Duodenal mucosa (tissue), 2 donors: ENCODE measurements at regions not wholly inside any gene's neighbourhood (a gene's known extent, or its start where the extent isn't known, plus 50 kb on each side); places are given as distances from the start of the nearest gene placed in this dataset.
A peak's percentile ranks its signal among the peaks of the same experiment; 100 is the strongest.
"Not testable (repeated sequence)": the region's sequence is repeated elsewhere in the genome, so short reads cannot be mapped to it uniquely, and the experiment has no call there.

Experiments
- H3K27ac ChIP-seq: one replicate; pipeline ENCODE4 v1.7.0; 2013; ENCODE audit warnings: low read depth, low read length
- H3K27me3 ChIP-seq, 2 donors: one replicate each; pipeline ENCODE4 v1.7.0; 2013; ENCODE audit warnings: low read length in 2 of 2, control low read depth in 1 of 2; ENCODE audit not compliant: insufficient read depth in 2 of 2, control insufficient read depth in 1 of 2
- H3K36me3 ChIP-seq, 2 donors: one replicate each; pipeline ENCODE4 v1.7.0; 2013; ENCODE audit warnings: low read length in 2 of 2, control low read depth in 1 of 2; ENCODE audit not compliant: insufficient read depth in 2 of 2, control insufficient read depth in 1 of 2
- H3K4me1 ChIP-seq, 2 donors: one replicate each; pipeline ENCODE4 v1.7.0; 2013; ENCODE audit warnings: low read length in 2 of 2, control low read depth in 1 of 2; ENCODE audit not compliant: insufficient read depth in 2 of 2, control insufficient read depth in 1 of 2
- H3K4me3 ChIP-seq, 2 donors: one replicate each; pipeline ENCODE4 v1.7.0; 2013; ENCODE audit warnings: low read length in 2 of 2, low read depth in 1 of 2
- H3K9ac ChIP-seq, 2 donors: one replicate each; pipeline ENCODE4 v1.7.0; 2013; ENCODE audit warnings: low read length in 2 of 2, low read depth in 1 of 2
- H3K9me3 ChIP-seq, 2 donors: one replicate each; pipeline ENCODE4 v1.7.0; 2013; ENCODE audit warnings: low read length in 2 of 2, control low read depth in 1 of 2; ENCODE audit not compliant: control insufficient read depth in 1 of 2

DNA sequence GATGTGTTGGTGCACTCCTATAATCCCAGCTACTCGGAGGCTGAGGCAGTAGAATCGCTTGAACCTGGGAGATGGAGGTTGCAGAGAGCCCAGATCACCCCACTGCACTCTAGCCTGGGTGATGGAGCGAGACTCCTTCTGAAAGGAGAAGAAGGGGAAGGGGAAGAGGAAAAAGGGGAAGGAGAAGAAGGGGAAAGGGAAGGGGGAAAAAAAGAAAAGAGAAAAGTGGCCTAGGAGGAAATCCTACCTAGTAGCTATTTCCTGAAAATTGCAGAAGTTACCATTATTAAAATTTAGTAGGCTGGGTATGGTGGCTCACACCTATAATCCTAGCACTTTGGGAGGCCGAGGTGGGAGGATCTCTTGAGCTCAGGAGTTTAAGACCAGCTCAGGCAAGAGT, 67.4 kb downstream of the ARRDC3 start:
- Histone ChIP-seq H3K9me3 (no peaks in the 10 kb centered on the region), H3K27me3 (no peaks in the 10 kb centered on the region), H3K27ac (no peak overlapping the region)

DNA sequence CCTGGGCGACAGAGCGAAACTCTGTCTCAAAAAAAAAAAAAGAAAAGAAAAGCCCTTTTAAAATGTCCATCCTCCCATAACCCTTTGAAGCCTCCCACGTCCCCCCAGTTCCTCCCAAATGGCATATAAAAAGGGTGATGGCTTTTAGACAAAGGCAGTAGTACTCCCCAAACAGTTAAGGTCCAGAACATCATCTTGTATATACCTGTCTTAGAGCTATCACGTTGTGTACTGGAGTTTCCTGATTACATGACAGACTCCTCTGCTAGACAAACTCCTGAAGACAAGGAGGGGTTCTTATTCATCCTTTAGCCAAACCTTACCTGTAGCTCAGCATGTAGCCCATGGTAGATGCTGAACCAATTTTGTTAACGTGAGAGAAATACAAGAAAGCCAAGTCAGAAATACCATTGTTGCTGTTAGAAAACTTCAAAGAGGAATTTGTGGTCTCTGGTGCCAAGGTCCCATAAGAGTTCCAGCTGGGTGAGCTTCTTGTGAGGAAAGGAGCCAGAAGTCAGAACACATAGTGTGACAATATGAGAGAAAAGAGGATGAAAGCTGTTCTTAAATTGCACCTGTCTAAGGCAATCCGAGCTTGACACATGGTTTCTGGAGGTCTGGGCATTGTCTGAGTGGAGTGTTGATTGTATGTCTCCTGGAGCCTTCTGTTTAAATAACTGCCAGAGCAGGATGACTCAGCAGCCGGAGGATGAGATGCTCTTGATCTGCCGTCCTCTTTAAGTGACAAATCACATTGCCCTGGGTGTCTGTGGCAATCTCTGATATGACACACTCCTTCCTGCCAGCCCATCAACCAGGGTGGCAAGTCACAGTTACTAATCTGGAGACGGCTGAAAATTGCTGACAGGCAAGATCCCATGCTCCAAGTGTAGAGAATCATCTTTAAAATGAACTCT, 69.1 kb downstream of the ARRDC3 start:
- no peak overlapping the region for H3K4me3 ChIP-seq

More for the DNA sequence above, 67.4 kb downstream of the ARRDC3 start:
- Histone ChIP-seq H3K36me3 (no peaks in the 10 kb centered on the region), H3K9ac (no peak overlapping the region), H3K4me3 (no peak overlapping the region), H3K4me1 (peaks cover 3 to 13% of the 10 kb centered on the region in 2 donors)

DNA sequence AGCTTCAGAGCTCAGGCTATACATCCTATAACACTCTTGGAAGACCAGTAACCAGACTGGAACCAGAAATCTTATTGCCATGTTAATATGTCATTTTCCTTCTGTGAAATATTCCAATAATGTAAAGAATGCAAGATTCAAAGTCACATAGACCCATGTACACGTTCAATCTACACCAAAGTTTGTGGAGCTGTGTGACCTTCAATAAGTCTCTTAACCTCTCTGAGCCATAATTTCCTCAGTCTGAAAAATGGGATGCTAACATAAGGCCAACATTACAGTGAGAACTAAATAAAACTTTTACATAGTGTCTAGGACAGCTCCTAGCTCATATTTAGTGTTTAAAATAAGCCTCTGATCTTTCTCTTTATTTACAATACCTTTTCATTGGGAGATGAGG, 70.4 kb downstream of the ARRDC3 start:
- no peak overlapping the region for H3K9ac ChIP-seq
- no peaks in the 10 kb centered on the region for H3K27me3 ChIP-seq
- no peak overlapping the region for H3K27ac ChIP-seq
- no peaks in the 10 kb centered on the region for H3K36me3 ChIP-seq
- H3K4me1 ChIP-seq: peaks cover 3 to 13% of the 10 kb centered on the region in 2 donors
- no peaks in the 10 kb centered on the region for H3K9me3 ChIP-seq
- no peak overlapping the region for H3K4me3 ChIP-seq

More for the DNA sequence above, 69.1 kb downstream of the ARRDC3 start:
- Histone ChIP-seq H3K36me3 (no peaks in the 10 kb centered on the region), H3K4me1 (peaks cover 3 to 13% of the 10 kb centered on the region in 2 donors), H3K9me3 (no peaks in the 10 kb centered on the region), H3K27me3 (no peaks in the 10 kb centered on the region), H3K27ac (no peak overlapping the region), H3K9ac (no peak overlapping the region)

DNA sequence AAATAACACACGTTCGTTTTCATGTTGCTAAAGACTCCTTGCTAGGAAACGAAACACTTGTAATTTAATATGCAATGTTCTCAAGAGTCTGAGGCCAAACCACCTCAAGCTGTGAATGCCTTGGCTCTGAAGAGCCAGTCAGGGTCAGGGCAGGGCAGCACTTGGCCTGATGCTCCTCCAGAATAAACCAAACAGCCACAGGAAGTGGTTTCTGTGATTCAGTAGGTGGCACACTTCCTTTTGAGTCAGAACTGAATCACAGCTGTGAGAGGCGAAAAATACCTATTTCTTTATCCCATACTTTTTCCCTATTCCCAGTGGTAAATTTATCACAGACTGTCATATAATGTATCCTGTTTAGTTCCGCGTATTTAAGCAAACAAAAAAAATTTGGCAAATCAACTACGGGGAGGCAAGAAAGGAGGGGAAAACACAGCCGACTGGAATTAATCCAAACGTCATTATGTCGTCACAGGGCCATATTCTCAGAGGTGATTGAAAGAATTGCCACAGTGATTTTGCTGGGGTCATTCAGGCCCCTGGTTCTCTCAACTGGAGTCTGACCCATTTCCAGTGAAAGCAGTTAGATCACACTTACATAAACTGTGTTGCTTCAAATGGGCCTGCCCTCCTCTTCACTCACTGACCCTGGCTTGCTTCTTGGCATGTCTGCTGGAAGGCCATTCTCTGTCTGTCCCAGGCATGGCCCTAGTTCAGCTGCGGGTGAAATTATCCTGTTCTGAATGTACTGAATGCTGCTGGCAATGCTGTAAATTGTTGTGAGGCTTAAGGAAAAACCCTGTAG, 71.2 kb downstream of the ARRDC3 start:
- H3K36me3 ChIP-seq: no peaks in the 10 kb centered on the region
- peak overlapping the region in 1 of 2 donors; percentile 11 for H3K9ac ChIP-seq
- H3K9me3 ChIP-seq: no peaks in the 10 kb centered on the region
- no peaks in the 10 kb centered on the region for H3K27me3 ChIP-seq
- H3K27ac ChIP-seq: peak overlapping the region; percentile 22
- no peak overlapping the region for H3K4me3 ChIP-seq
- H3K4me1 ChIP-seq: peaks cover 3 to 13% of the 10 kb centered on the region in 2 donors

DNA sequence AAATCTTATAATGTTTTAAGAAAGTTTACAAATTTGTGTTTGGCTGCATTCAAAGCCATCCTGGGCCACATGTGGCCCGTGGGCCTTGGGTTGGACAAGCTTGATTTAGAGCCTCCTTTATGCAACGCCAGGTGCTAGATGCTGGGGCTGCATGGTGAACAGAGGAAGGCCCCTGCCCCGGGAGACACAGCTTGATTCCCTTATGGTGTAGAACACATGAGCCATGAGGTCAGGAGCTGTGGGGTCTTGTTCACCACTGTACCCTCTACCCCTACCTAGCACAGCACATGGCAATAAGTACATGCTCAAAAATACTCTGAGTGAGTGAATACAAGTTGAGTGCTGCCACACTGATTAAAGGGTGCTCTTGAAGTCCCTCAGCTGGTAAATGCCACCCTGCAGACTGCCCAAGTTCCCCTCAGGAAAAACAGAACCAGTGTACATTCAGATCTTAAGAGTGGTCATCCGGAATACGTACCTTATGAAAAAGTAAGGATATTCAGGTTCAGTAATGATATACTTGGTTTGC, 71.9 kb downstream of the ARRDC3 start:
- no peaks in the 10 kb centered on the region for H3K9me3 ChIP-seq
- peak overlapping the region; percentile 14 for H3K27ac ChIP-seq
- H3K27me3 ChIP-seq: no peaks in the 10 kb centered on the region
- H3K9ac ChIP-seq: no peak overlapping the region
- H3K4me3 ChIP-seq: no peak overlapping the region
- H3K36me3 ChIP-seq: no peaks in the 10 kb centered on the region
- H3K4me1 ChIP-seq: peaks cover 3 to 13% of the 10 kb centered on the region in 2 donors

DNA sequence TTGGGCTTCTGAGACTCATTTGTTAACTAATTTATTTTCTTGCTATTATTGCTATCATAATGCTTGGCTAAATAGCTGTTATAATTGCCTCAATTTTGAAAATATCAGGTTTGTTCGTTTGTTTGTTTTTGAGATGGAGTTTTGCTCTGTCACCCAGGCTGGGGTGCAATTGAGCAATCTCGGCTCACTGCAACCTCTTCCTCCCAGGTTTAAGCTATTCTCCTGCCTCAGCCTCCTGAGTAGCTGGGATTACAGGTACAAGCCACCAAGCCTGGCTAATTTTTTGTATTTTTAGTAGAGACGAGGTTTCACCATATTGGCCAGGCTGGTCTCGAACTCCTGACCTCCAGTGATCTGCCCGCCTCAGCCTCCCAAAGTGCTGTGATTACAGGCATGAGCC, 75.0 kb downstream of the ARRDC3 start:
- H3K4me1 ChIP-seq, H3K27me3 ChIP-seq, H3K27ac ChIP-seq, H3K36me3 ChIP-seq, H3K4me3 ChIP-seq, H3K9me3 ChIP-seq, H3K9ac ChIP-seq: not testable (repeated sequence)

DNA sequence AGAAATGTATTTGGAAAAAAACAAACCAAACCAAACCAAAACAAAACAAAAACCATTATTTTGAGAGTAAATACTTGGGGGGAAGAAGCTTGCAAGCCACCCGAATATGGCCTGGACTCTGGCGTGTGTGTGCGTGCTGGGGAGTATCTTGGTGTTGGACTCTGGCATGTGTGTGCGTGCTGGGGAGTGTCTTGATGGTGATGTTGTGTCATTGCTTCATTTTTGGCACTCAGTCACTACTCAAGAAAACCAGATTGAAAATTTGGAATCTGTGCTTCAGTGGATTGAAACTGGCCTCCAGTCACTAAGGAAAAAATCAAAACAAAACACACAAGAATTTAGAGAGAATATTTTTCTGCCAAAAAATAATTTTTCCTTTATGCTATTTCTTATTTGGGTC, 76.1 kb downstream of the ARRDC3 start:
- H3K9me3 ChIP-seq: no peaks in the 10 kb centered on the region
- H3K4me1 ChIP-seq: peaks cover 3 to 5% of the 10 kb centered on the region in 2 donors
- H3K4me3 ChIP-seq: no peak overlapping the region
- H3K36me3 ChIP-seq: no peaks in the 10 kb centered on the region
- no peak overlapping the region for H3K27ac ChIP-seq
- no peak overlapping the region for H3K9ac ChIP-seq
- H3K27me3 ChIP-seq: no peaks in the 10 kb centered on the region

DNA sequence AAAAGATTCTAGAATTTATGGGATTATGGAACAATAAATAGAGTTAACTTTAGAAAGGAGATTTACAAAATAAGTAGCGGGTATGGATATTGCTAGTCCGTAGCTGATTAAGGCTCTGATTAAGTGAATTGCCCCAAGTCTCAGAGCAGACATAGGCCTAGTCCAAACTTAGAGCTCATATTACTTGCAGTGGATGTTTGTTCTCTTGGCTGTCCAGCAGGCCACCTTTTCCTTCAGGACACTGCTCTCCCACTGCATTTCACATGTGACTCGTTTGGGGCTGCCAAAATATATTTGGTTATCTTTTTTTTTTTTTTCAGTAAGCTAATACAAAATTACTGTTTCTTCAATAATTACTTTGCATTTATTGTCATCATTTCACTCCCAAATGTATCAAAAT, 76.6 kb downstream of the ARRDC3 start:
- H3K36me3 ChIP-seq: no peaks in the 10 kb centered on the region
- H3K4me3 ChIP-seq: no peak overlapping the region
- no peaks in the 10 kb centered on the region for H3K27me3 ChIP-seq
- peaks cover 0 to 3% of the 10 kb centered on the region in 2 donors for H3K4me1 ChIP-seq
- H3K9me3 ChIP-seq: no peaks in the 10 kb centered on the region
- no peak overlapping the region for H3K9ac ChIP-seq
- no peak overlapping the region for H3K27ac ChIP-seq

DNA sequence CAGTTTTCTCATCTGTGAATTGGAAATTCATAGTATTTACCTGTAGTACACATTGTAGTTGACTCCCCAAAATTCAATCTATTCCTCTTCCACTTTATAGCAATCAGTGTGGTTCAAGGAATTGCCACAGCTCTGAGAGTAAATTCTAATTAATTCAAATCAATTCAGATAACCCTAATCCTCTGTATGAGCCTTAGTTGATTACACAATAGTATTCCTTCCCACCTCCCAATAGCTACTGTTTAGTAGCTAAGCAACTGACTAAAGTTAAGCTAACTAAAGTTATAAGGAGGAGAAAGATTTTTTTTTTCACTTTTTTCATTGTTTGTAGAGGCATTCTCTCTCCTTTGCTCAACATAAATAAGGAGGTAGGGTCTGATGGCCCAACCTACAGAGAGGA, 77.5 kb downstream of the ARRDC3 start:
- Histone ChIP-seq H3K27ac (no peak overlapping the region), H3K4me3 (no peak overlapping the region), H3K36me3 (no peaks in the 10 kb centered on the region), H3K27me3 (no peaks in the 10 kb centered on the region), H3K4me1 (no peaks in the 10 kb centered on the region), H3K9ac (no peak overlapping the region), H3K9me3 (no peaks in the 10 kb centered on the region)

DNA sequence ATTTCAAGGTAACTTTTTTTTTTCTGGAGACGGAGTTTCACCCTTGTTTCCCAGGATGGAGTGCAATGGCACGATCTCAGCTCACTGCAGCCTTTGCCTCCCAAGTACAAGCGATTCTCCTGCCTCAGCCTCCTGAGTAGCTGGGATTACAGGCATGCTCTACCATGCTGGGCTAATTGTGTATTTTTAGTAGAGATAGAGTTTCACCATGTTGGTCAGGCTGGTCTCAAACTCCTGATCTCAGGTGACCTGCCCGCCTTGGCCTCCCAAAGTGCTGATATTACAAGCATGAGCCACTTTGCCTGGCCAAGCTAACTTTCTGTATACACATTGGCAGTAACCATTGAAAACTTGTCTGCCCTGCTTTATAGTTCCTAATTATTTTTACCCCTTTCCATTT, 79.1 kb downstream of the ARRDC3 start:
- H3K27ac ChIP-seq, H3K9ac ChIP-seq, H3K27me3 ChIP-seq, H3K4me1 ChIP-seq, H3K9me3 ChIP-seq, H3K4me3 ChIP-seq, H3K36me3 ChIP-seq: not testable (repeated sequence)
